Testis (tissue), 2 donors: ENCODE measurements at regions not wholly inside any gene's neighbourhood (a gene's known extent, or its start where the extent isn't known, plus 50 kb on each side); places are given as distances from the start of the nearest gene placed in this dataset.

Experiments
- POLR2A ChIP-seq: fragments of 450-650 bp; IDR thresholded peaks from one replicate; pipeline ENCODE4 v1.6.1; 2017; ENCODE audit warnings: antibody characterized with exemption, mild to moderate bottlenecking, moderate library complexity
- TF ChIP-seq, protein P1 (sequence below), 3 experiments: fragments of 450-650 bp in 2 of 3; fragments of 200-600 bp in 1 of 3; sonication (generic) in 1 of 3; IDR thresholded peaks; one replicate each; pipeline ENCODE4 v1.5.1; 2016 to 2019; ENCODE audit warnings: antibody characterized with exemption in 3 of 3, mild to moderate bottlenecking in 2 of 3, moderate library complexity in 1 of 3

DNA sequence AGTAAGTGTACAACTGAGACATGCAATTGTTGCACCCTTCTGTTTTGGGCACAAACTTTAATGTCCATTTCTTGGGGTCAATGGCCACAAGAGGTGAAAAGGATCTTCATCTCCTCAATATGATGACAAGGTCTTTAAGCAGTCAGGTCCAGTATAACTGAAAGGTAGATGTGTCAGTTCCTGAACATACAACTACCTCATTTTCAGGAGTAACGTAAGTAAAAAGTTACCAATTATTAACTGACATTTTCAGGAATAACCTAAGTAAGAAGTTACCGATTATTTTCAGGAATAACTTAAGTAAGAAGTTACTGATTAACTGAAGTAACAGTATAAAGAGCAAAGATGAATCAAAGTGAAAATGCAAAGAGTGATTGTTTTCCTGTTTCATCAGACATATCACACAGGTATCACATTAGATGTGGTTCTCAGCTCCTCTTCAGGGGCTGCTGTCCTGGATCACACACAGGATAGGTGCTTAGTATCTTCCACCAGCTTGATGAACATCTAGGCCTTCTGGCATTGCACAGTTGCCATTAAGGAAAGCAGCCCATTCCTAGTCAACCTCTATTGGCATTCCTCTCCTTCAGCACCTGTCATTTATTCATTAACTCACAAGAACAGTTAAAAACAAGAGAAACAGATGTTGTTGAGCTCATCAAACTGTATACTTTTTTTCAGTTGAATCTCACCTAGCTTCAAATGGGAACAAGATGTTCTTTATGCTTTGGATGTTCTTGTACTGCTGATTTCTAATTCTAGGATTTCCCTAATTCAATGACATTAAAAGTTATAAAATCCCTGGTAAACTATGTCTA is 200.0 kb downstream of the FOXG1 start:
- TF ChIP-seq, protein P1, sequence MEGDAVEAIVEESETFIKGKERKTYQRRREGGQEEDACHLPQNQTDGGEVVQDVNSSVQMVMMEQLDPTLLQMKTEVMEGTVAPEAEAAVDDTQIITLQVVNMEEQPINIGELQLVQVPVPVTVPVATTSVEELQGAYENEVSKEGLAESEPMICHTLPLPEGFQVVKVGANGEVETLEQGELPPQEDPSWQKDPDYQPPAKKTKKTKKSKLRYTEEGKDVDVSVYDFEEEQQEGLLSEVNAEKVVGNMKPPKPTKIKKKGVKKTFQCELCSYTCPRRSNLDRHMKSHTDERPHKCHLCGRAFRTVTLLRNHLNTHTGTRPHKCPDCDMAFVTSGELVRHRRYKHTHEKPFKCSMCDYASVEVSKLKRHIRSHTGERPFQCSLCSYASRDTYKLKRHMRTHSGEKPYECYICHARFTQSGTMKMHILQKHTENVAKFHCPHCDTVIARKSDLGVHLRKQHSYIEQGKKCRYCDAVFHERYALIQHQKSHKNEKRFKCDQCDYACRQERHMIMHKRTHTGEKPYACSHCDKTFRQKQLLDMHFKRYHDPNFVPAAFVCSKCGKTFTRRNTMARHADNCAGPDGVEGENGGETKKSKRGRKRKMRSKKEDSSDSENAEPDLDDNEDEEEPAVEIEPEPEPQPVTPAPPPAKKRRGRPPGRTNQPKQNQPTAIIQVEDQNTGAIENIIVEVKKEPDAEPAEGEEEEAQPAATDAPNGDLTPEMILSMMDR (IDR thresholded peaks at IDR 0.05): no peak
- TF ChIP-seq POLR2A: no peak
